ENCODE measurements at regions not wholly inside any gene's neighbourhood (a gene's known extent, or its start where the extent isn't known, plus 50 kb on each side); places are given as distances from the start of the nearest gene placed in this dataset.

- Histone ChIP-seq H2BK20ac (ENCODE audit: low read length) (no peak overlapping the region), H3K4me1 (replicated peaks in 1 of 4; ENCODE audit: control insufficient read depth in 3 of 4, insufficient read depth in 4 of 4, low read length in 3 of 4) (no peaks in the 10 kb centered on the region), H3K4me2 (ENCODE audit: insufficient read depth in 1 of 2, low read depth in 2 of 2, low read length in 2 of 2) (no peak overlapping the region), H2BK15ac (ENCODE audit: low read length) (no peak overlapping the region), H3K4ac (replicated peaks; ENCODE audit: insufficient read length, low read depth, low read length) (no peak overlapping the region), H3K23ac (ENCODE audit: insufficient read length) (no peak overlapping the region), H4K8ac (ENCODE audit: extremely low read depth, insufficient read depth, low read length) (no peak overlapping the region), H2BK5ac (ENCODE audit: low read depth, low read length) (no peak overlapping the region), H3K79me1 (ENCODE audit: low read depth, low read length) (no peaks in the 10 kb centered on the region), H2AK5ac (ENCODE audit: low read depth, low read length) (no peak overlapping the region), H4K91ac (replicated peaks; ENCODE audit: insufficient read length, low read length) (no peak overlapping the region), H2BK120ac (replicated peaks; ENCODE audit: low read depth, low read length) (no peak overlapping the region), H3K79me2 (ENCODE audit: control insufficient read depth in 1 of 2, insufficient read depth in 2 of 2, low read length in 2 of 2) (no peaks in the 10 kb centered on the region), H4K5ac (ENCODE audit: insufficient read length, low read depth, low read length) (no peak overlapping the region), H3K9ac (replicated peaks in 1 of 4; ENCODE audit: extremely low read depth in 1 of 4, low read depth in 3 of 4, low read length in 3 of 4) (no peak overlapping the region), H3K56ac (replicated peaks; ENCODE audit: insufficient read length, low read depth, low read length) (no peak overlapping the region), H3K14ac (ENCODE audit: insufficient read length) (no peak overlapping the region), H3K9me3 (ENCODE audit: insufficient read depth in 2 of 2, low read depth in 1 of 2, low read length in 1 of 2) (no peaks in the 10 kb centered on the region), H3K36me3 (ENCODE audit: control insufficient read depth in 2 of 4, insufficient read depth in 4 of 4, low read length in 3 of 4) (no peaks in the 10 kb centered on the region), H3K23me2 (ENCODE audit: low read depth, low read length) (no peaks in the 10 kb centered on the region), H3K4me3 (ENCODE audit: extremely low read depth in 1 of 4, insufficient read depth in 2 of 4, low read depth in 3 of 4, low read length in 4 of 4) (no peak overlapping the region), H3K27ac (ENCODE audit: low read depth, low read length) (no peak overlapping the region), H2AFZ (ENCODE audit: low read length) (no peak overlapping the region), H3K18ac (ENCODE audit: extremely low read depth, low read length) (no peak overlapping the region), H3K27me3 (replicated peaks in 1 of 4; ENCODE audit: control insufficient read depth in 3 of 4, extremely low read depth in 1 of 4, insufficient read depth in 3 of 4, low read length in 3 of 4) (no peaks in the 10 kb centered on the region), H4K20me1 (replicated peaks in 1 of 2; ENCODE audit: control insufficient read depth in 1 of 2, insufficient read depth in 2 of 2, low read length in 2 of 2) (no peaks in the 10 kb centered on the region), H2BK12ac (ENCODE audit: low read depth, low read length) (no peak overlapping the region)
- no peak for FAIRE-seq
- 84% methylated on average over 3 of the region's 3 CpGs; no CpG with 5 or more reads in 1 of the 2 experiments for WGBS, 2 experiments (ENCODE audit: extremely low coverage in 1 of 2, insufficient coverage in 1 of 2, insufficient read length in 1 of 2, insufficient replicate concordance in 2 of 2, low coverage in 1 of 2, low lambda C conversion rate in 2 of 2, missing lambda C conversion rate in 1 of 2)
- POLR2A ChIA-PET (ENCODE audit: partially characterized antibody): no interaction called here
- no peak for DNase-seq (ENCODE audit: low read depth in 1 of 2, low spot score in 2 of 2)
- CTCF ChIA-PET (ENCODE audit: partially characterized antibody): interaction anchor here (1.0 kb wide), 1 partner anchor 84 kb away, joined by 3 read pairs; no protein-coding TSS in a partner anchor
- TF ChIP-seq BCL11A (IDR thresholded peaks at IDR 0.05; ENCODE audit: low read depth in 2 of 2, low read length in 2 of 2): no peak
- TF ChIP-seq PHF8 (conservative IDR thresholded peaks at IDR 0.05; ENCODE audit: low read depth, low read length): no peak
- no peak for TF ChIP-seq RFX5 (IDR thresholded peaks at IDR 0.05; ENCODE audit: borderline replicate concordance, low read depth, low read length)
- no peak for TF ChIP-seq TBP (IDR thresholded peaks at IDR 0.05; ENCODE audit: low read depth, low read length)
- no peak for TF ChIP-seq TEAD4 (IDR thresholded peaks at IDR 0.05; ENCODE audit: low read depth, low read length)
- no peak for TF ChIP-seq RAD21 (IDR thresholded peaks at IDR 0.05 in 1 of 2, conservative IDR thresholded peaks at IDR 0.05 in 1 of 2; ENCODE audit: low read depth in 2 of 2, low read length in 2 of 2)
- TF ChIP-seq TCF12 (IDR thresholded peaks at IDR 0.05; ENCODE audit: low read depth, low read length): no peak
- no peak for TF ChIP-seq HDAC6 (IDR thresholded peaks at IDR 0.05; ENCODE audit: low read depth, low read length)
Observed at GRCh38 chr3:124669470-124669869, 60.8 kb upstream of the UMPS start.
